Erythroblast (primary cell): ENCODE measurements at regions not wholly inside any gene's neighbourhood (a gene's known extent, or its start where the extent isn't known, plus 50 kb on each side); places are given as distances from the start of the nearest gene placed in this dataset.

ENCODE experiments used
- GATA1 ChIP-seq: IDR thresholded peaks from 2 replicates; pipeline ENCODE4 v1.6.1; 2011; ENCODE audit warnings: low read depth, mild to moderate bottlenecking, control low read depth, low read length, moderate library complexity
- POLR2A ChIP-seq: IDR thresholded peaks from 2 replicates; pipeline ENCODE4 v1.6.1; 2011; ENCODE audit warnings: mild to moderate bottlenecking, low read length

GRCh38 chr14:94880106-94880505 lies 110.2 kb upstream of the GSC start:
- TF ChIP-seq POLR2A (no peak), GATA1 (no peak)
